Fibroblast of peridontal ligament (primary cell): ENCODE measurements at regions not wholly inside any gene's neighbourhood (a gene's known extent, or its start where the extent isn't known, plus 50 kb on each side); places are given as distances from the start of the nearest gene placed in this dataset.

Experiments used
- DNase-seq: peaks from one replicate; pipeline ENCODE4 v3.0.0-alpha.2; 2010; ENCODE audit errors: extremely low read depth

DNA sequence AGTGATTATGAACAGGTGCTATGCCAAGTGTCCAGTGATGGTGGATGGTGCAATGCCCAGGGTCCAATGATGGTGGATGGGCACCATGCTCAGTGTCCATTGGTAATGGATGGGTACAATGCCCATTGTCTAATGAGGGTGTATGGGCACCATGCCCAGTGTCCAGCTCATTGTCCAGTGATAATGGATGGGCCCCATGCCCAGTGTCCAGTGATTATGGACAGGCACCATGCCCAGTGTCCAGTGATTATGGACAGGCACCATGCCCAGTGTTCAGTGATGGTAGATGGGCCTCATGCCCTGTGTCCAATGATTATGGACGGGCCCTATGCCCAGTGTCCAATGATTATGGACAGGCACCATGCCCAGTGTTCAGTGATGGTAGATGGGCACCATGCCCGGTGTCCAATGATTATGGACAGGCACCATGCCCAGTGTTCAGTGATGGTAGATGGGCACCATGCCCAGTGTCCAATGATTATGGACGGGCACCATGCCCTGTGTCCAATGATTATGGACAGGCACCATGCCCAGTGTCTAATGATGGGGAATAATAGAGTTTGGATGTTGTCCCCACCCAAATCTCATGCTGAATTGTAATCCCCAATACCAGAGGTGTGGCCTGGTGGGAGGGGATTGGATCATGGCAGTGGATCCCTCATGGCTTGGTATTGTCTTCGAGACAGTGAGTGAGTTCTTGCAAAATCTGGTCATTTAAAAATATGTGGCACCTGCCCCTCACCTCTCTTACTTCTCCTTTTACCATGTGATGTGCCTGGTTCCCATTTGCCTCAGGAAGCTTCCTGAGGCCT is 87.8 kb downstream of the ANKRD10 start:
- DNase-seq: no peak
